ENCODE measurements at regions not wholly inside any gene's neighbourhood (a gene's known extent, or its start where the extent isn't known, plus 50 kb on each side); places are given as distances from the start of the nearest gene placed in this dataset.

DNA sequence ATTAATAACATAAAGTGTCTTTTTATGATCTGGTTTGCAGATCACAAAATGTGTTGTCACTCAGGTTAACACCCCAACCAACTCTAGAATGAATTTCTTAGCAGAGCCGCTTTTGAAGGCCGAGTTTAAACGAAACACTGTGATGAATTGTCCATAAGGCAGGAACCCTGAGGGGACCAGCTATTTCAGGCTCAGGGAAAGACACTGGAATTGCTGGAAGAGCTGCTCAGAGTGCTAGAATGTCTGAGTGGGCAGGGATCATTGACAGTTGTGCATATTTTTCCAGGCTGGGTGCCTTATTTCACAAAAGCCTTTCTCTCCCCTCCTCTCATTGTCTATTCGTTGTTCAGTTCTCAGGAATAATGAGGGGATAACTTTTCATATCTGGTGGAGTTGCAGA lies 68.7 kb upstream of the PRKG1 start:
- no peak overlapping the region for H3K9ac ChIP-seq (ENCODE audit: low read length)
- no peak overlapping the region for H3K4me3 ChIP-seq (ENCODE audit: insufficient read depth, low read length, poor library complexity, severe bottlenecking)
- H3K27ac ChIP-seq (ENCODE audit: low read depth, low read length), result no peak overlapping the region
- H3K9me2 ChIP-seq (replicated peaks; ENCODE audit: insufficient read depth, low read length), result no peaks in the 10 kb centered on the region
- no peaks in the 10 kb centered on the region for H3K36me3 ChIP-seq (ENCODE audit: low read length)
- no peaks in the 10 kb centered on the region for H4K20me1 ChIP-seq (ENCODE audit: low read depth, low read length)
- H2AFZ ChIP-seq (ENCODE audit: low read depth, low read length, severe bottlenecking), result no peak overlapping the region
- H3K9me3 ChIP-seq (ENCODE audit: insufficient read depth, low read length), result no peaks in the 10 kb centered on the region
- H3K27me3 ChIP-seq (ENCODE audit: low read length), result no peaks in the 10 kb centered on the region
- H3K4me2 ChIP-seq (ENCODE audit: low read depth, low read length, poor library complexity, severe bottlenecking), result no peak overlapping the region
- H3F3A ChIP-seq (ENCODE audit: insufficient read depth), result no peaks in the 10 kb centered on the region
- TF ChIP-seq, protein P1, sequence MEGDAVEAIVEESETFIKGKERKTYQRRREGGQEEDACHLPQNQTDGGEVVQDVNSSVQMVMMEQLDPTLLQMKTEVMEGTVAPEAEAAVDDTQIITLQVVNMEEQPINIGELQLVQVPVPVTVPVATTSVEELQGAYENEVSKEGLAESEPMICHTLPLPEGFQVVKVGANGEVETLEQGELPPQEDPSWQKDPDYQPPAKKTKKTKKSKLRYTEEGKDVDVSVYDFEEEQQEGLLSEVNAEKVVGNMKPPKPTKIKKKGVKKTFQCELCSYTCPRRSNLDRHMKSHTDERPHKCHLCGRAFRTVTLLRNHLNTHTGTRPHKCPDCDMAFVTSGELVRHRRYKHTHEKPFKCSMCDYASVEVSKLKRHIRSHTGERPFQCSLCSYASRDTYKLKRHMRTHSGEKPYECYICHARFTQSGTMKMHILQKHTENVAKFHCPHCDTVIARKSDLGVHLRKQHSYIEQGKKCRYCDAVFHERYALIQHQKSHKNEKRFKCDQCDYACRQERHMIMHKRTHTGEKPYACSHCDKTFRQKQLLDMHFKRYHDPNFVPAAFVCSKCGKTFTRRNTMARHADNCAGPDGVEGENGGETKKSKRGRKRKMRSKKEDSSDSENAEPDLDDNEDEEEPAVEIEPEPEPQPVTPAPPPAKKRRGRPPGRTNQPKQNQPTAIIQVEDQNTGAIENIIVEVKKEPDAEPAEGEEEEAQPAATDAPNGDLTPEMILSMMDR (IDR thresholded peaks at IDR 0.05; ENCODE audit: insufficient read depth, low read length, poor library complexity, severe bottlenecking), result no peak
- no peak for TF ChIP-seq EZH2phosphoT487 (conservative IDR thresholded peaks at IDR 0.05; ENCODE audit: low read length)
- H3K79me2 ChIP-seq (ENCODE audit: insufficient read depth, low read length), result no peaks in the 10 kb centered on the region

DNA sequence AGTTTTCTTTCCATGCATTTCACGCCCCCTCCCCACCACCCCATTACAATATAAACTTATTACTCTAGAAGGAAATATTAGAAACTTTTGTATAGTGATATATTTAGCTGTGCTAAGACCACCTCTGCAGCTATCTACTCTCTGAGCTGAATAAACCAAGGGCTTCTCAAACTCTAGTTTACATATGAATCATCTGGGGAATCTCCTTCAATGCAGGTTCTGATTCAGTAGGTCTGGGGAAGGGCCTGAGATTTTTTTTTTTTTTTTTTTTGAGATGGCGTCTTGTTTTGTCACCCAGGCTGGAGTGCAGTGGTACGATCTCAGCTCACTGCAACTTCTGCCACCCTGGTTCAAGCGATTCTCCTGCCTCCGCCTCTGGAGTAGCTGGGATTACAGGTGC lies 67.6 kb upstream of the PRKG1 start:
- TF ChIP-seq, protein P1 (IDR thresholded peaks at IDR 0.05; ENCODE audit: insufficient read depth, low read length, poor library complexity, severe bottlenecking), result no peak
- no peak for TF ChIP-seq EZH2phosphoT487 (conservative IDR thresholded peaks at IDR 0.05; ENCODE audit: low read length)
- H2AFZ ChIP-seq (ENCODE audit: low read depth, low read length, severe bottlenecking), result no peak overlapping the region
- no peaks in the 10 kb centered on the region for H3K9me3 ChIP-seq (ENCODE audit: insufficient read depth, low read length)
- H3K27ac ChIP-seq (ENCODE audit: low read depth, low read length), result no peak overlapping the region
- H3K27me3 ChIP-seq (ENCODE audit: low read length), result no peaks in the 10 kb centered on the region
- H3K9ac ChIP-seq (ENCODE audit: low read length), result no peak overlapping the region
- H3F3A ChIP-seq (ENCODE audit: insufficient read depth), result no peaks in the 10 kb centered on the region
- no peak overlapping the region for H3K4me2 ChIP-seq (ENCODE audit: low read depth, low read length, poor library complexity, severe bottlenecking)
- H4K20me1 ChIP-seq (ENCODE audit: low read depth, low read length), result no peaks in the 10 kb centered on the region
- no peaks in the 10 kb centered on the region for H3K36me3 ChIP-seq (ENCODE audit: low read length)
- no peaks in the 10 kb centered on the region for H3K79me2 ChIP-seq (ENCODE audit: insufficient read depth, low read length)
- H3K4me3 ChIP-seq (ENCODE audit: insufficient read depth, low read length, poor library complexity, severe bottlenecking), result no peak overlapping the region
- no peaks in the 10 kb centered on the region for H3K9me2 ChIP-seq (replicated peaks; ENCODE audit: insufficient read depth, low read length)

DNA sequence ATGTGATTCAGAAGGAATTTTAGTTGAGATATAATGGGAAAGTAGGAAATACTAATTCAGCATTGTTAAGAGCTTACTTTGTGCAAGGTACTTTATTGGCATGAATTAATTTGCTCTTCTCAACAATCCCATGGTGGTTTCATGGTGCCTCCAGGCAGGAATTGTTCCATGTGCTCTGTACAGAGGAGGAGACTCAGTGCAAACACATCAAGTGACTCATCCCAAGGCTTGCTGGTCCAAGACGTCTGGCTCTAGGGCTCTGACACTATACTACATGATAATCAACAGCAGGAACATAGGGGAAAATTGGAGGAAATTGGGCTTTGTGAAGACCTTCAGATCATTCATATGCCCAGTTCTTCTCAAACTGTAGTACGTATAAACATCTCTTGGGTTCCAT lies 66.5 kb upstream of the PRKG1 start:
- Histone ChIP-seq H3K9me2 (replicated peaks; ENCODE audit: insufficient read depth, low read length) (no peaks in the 10 kb centered on the region), H3K79me2 (ENCODE audit: insufficient read depth, low read length) (no peaks in the 10 kb centered on the region), H3K27me3 (ENCODE audit: low read length) (no peaks in the 10 kb centered on the region), H3K4me3 (ENCODE audit: insufficient read depth, low read length, poor library complexity, severe bottlenecking) (no peak overlapping the region), H3K9ac (ENCODE audit: low read length) (no peak overlapping the region), H3K36me3 (ENCODE audit: low read length) (no peaks in the 10 kb centered on the region), H3K4me2 (ENCODE audit: low read depth, low read length, poor library complexity, severe bottlenecking) (no peak overlapping the region), H3K27ac (ENCODE audit: low read depth, low read length) (no peak overlapping the region), H3K9me3 (ENCODE audit: insufficient read depth, low read length) (no peaks in the 10 kb centered on the region), H4K20me1 (ENCODE audit: low read depth, low read length) (no peaks in the 10 kb centered on the region), H3F3A (ENCODE audit: insufficient read depth) (no peaks in the 10 kb centered on the region), H2AFZ (ENCODE audit: low read depth, low read length, severe bottlenecking) (no peak overlapping the region)
- TF ChIP-seq, protein P1 (IDR thresholded peaks at IDR 0.05; ENCODE audit: insufficient read depth, low read length, poor library complexity, severe bottlenecking), result no peak

DNA sequence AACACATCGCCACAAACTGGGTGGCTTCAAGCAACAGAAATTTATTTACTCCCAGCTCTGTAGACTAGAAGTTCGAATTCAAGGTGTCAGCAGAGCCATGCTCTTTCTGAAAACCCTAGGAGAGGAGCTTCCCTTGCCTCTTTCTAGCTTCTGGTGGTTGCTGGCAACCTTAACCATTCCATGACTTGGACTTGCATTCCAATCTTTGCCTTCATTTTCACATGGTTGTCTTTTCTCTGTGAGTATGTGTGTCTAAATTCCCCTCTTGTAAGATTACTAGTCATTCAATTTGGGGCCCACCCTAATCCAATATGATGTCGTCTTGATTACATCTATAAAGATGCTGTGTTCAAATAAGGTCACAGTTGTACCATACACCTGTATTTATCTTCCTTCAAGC lies 65.9 kb upstream of the PRKG1 start:
- Histone ChIP-seq H2AFZ (ENCODE audit: low read depth, low read length, severe bottlenecking) (no peak overlapping the region), H3K79me2 (ENCODE audit: insufficient read depth, low read length) (no peaks in the 10 kb centered on the region), H3K27ac (ENCODE audit: low read depth, low read length) (no peak overlapping the region), H3K36me3 (ENCODE audit: low read length) (no peaks in the 10 kb centered on the region), H3K9ac (ENCODE audit: low read length) (no peak overlapping the region), H3K4me3 (ENCODE audit: insufficient read depth, low read length, poor library complexity, severe bottlenecking) (no peak overlapping the region), H4K20me1 (ENCODE audit: low read depth, low read length) (no peaks in the 10 kb centered on the region), H3K9me2 (replicated peaks; ENCODE audit: insufficient read depth, low read length) (no peaks in the 10 kb centered on the region), H3F3A (ENCODE audit: insufficient read depth) (no peaks in the 10 kb centered on the region), H3K4me2 (ENCODE audit: low read depth, low read length, poor library complexity, severe bottlenecking) (no peak overlapping the region), H3K27me3 (ENCODE audit: low read length) (no peaks in the 10 kb centered on the region), H3K9me3 (ENCODE audit: insufficient read depth, low read length) (no peaks in the 10 kb centered on the region)
- TF ChIP-seq, protein P1 (IDR thresholded peaks at IDR 0.05; ENCODE audit: insufficient read depth, low read length, poor library complexity, severe bottlenecking), result no peak
- no peak for TF ChIP-seq EZH2phosphoT487 (conservative IDR thresholded peaks at IDR 0.05; ENCODE audit: low read length)

Data from SU-DHL-6 (cell line).